HG02623 (cell line): ENCODE measurements at regions not wholly inside any gene's neighbourhood (a gene's known extent, or its start where the extent isn't known, plus 50 kb on each side); places are given as distances from the start of the nearest gene placed in this dataset.

Experiments
- ATAC-seq: cut with Tn5 transposase; IDR thresholded peaks from one replicate; pipeline ENCODE4 v1.9.1; 2021; ENCODE audit warnings: moderate library complexity; ENCODE audit not compliant: unreplicated experiment

GRCh38 chr6:87815449-87815848, 113.4 kb upstream of the AKIRIN2 start:
- no peak for ATAC-seq

GRCh38 chr6:87808005-87808757, 106.1 kb upstream of the AKIRIN2 start:
- ATAC-seq, result no peak

GRCh38 chr6:87807475-87807874, 105.4 kb upstream of the AKIRIN2 start:
- peak; percentile 71 for ATAC-seq

- ATAC-seq, result no peak
Observed at GRCh38 chr6:87806635-87807034, 104.6 kb upstream of the AKIRIN2 start.

GRCh38 chr6:87806099-87806498, 104.1 kb upstream of the AKIRIN2 start:
- no peak for ATAC-seq

GRCh38 chr6:87803791-87804190, 101.8 kb upstream of the AKIRIN2 start:
- no peak for ATAC-seq

- no peak for ATAC-seq
Observed at GRCh38 chr6:87799651-87800050, 97.6 kb upstream of the AKIRIN2 start.

- no peak for ATAC-seq
Observed at GRCh38 chr6:87798393-87799278, 96.6 kb upstream of the AKIRIN2 start.

GRCh38 chr6:87794922-87795885, 93.2 kb upstream of the AKIRIN2 start:
- no peak for ATAC-seq

- no peak for ATAC-seq
Observed at GRCh38 chr6:87793315-87793714, 91.3 kb upstream of the AKIRIN2 start.

GRCh38 chr6:87791982-87792381, 89.9 kb upstream of the AKIRIN2 start:
- ATAC-seq, result no peak

- no peak for ATAC-seq
Observed at GRCh38 chr6:87791485-87791884, 89.5 kb upstream of the AKIRIN2 start.

GRCh38 chr6:87791029-87791428, 89.0 kb upstream of the AKIRIN2 start:
- ATAC-seq, result no peak

- ATAC-seq, result no peak
Observed at GRCh38 chr6:87789900-87790290, 87.9 kb upstream of the AKIRIN2 start.

GRCh38 chr6:87789198-87789899, 87.3 kb upstream of the AKIRIN2 start:
- ATAC-seq, result no peak

- no peak for ATAC-seq
Observed at GRCh38 chr6:87788141-87788540, 86.1 kb upstream of the AKIRIN2 start.

- no peak for ATAC-seq
Observed at GRCh38 chr6:87785229-87785862, 83.3 kb upstream of the AKIRIN2 start.

- ATAC-seq, result no peak
Observed at GRCh38 chr6:87784690-87785089, 82.7 kb upstream of the AKIRIN2 start.

GRCh38 chr6:87784051-87784450, 82.0 kb upstream of the AKIRIN2 start:
- ATAC-seq, result no peak

- ATAC-seq, result no peak
Observed at GRCh38 chr6:87779542-87779941, 77.5 kb upstream of the AKIRIN2 start.
